Hippocampal formation (tissue), 2 donors: ENCODE measurements at regions not wholly inside any gene's neighbourhood (a gene's known extent, or its start where the extent isn't known, plus 50 kb on each side); places are given as distances from the start of the nearest gene placed in this dataset.
"Not testable (repeated sequence)": the region's sequence is repeated elsewhere in the genome, so short reads cannot be mapped to it uniquely, and the experiment has no call there.

Experiments
- DNase-seq, 2 donors: peaks; one replicate each; lab custom pipeline; 2025; lab: John Stamatoyannopoulos, UW

DNA sequence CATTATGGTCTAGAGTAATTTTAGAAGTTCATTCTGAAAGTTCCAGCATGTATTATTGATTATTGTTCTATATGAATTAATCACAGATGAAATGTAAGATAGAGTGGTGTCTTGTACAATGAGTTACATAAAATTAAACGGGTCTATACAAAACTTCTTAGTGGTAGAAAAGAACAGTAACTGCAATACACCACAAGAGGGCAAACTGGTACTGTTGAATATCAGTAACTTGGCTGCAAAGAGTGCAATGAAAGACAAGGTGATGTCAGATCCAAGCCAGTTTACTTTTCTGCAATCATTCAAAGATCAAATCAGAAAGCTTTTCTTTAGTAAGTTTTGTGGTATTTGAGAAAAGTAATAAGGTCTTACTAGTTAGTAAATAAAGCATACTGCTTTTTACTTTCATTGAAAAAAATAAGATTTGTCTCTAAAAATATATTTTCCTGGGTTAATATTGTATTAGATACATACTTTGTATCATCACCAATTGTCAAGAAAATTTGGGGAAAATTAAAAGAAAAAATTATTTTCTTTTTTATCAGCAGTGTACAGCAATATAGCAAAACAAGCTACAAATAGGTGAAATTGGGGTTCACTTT lies 66.4 kb upstream of the BTG3 start:
- DNase-seq: peak in 1 of 2 donors; percentile 89

GRCh38 chr21:17676930-17677329 lies 64.2 kb upstream of the BTG3 start:
- DNase-seq: not testable (repeated sequence)

- no peak for DNase-seq
Observed at GRCh38 chr21:17674106-17674505, 61.4 kb upstream of the BTG3 start.

DNA sequence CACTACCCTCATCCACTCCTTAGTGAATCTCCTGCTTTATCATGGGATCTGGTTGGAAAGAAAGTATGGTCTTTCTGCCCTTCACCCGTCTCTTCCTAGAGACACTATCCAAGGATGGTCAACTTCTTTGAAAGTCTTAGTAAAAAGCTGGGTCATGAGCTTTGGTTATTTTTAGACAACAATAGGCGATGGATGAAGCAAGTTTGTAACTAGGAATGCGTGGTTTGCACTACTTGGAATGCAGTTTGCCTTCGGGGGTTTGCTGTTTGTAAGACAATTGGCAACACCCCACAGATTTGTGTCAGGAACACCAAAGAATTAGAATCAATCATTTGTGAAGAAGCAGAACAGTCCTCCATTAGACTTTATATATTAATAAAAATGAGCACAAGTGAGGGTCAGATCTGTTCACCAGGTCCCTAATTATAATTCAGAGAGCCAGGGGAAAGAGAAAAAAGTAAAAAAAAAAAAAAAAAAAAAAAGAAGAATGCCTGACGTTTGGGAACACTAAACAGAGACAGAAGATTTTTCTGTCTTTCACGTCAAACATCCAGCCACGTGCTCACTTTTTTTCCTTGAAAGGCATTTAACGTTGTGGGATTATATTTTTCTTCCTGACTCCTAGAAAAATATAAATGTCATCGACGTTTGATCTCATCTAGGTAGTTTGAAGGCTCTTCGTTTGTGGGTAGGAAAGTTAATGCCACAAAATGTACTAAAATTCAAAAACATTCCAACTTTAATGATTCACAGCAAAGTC lies 60.7 kb upstream of the BTG3 start:
- DNase-seq: no peak

- DNase-seq: no peak
Observed at GRCh38 chr21:17671733-17672132, 59.0 kb upstream of the BTG3 start.

DNA sequence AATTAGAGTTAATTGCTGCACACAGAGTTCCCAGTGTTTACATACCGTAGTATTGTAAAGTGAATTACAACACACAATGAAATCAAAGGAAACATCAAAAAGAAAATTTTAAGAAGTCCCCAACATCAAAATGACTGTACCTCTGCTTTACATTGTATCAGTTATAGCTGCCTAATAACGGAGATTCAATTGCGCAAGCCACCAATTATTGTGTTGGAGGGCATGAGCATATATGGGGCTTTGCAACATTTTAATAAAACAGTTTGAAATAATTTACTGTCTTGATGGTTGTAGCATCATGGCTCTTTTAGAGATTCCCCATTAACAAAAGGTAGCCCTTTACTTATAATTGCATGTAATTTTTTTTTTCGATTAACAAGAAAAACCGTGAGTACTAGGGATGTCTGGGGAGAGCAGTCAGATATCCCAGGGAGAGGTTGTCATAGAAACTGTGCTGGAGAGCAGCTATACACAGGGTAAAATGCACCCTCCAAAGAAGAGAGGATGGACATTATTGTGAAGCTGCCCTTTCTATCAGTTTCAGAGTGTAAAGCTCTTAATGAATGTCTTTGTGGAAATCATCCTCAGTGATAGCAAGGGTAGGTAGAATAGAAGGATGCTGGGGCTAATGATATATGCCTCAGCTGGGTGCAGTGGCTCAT lies 55.9 kb upstream of the BTG3 start:
- DNase-seq: no peak

DNA sequence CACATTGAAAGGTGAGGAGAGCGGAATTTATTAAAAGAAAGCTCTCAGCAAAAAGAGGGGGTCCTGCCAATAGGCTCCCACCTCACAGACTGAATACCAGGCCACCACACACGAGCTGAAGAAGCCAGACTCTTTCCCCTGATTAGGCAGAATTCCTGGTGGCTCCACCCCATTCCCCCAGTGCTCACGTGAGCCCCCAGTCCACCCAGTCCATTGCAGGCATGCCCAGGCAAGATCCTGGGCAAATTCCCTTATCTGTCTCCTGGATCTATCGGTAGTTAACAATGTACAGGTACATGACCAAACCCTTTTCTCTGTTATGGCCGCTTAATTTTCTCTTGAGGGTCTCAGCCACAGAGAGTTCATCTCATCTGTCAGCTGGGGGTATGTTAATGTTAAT lies 54.6 kb upstream of the BTG3 start:
- DNase-seq: no peak
